Sigmoid colon (tissue), 4 donors: ENCODE measurements at regions not wholly inside any gene's neighbourhood (a gene's known extent, or its start where the extent isn't known, plus 50 kb on each side); places are given as distances from the start of the nearest gene placed in this dataset.

ENCODE experiments used
- POLR2AphosphoS5 ChIP-seq, 4 donors: sonication (generic); formaldehyde crosslinking; IDR thresholded peaks; one replicate each; pipeline ENCODE4 v1.6.1; 2017; ENCODE audit warnings: antibody characterized with exemption in 4 of 4
- TF ChIP-seq, protein P1 (sequence below), 4 experiments: fragments of 450-650 bp in 3 of 4; fragments of 200-600 bp in 1 of 4; IDR thresholded peaks; one replicate each; pipeline ENCODE4 v1.5.1; 2016 to 2019; ENCODE audit warnings: antibody characterized with exemption in 4 of 4, mild to moderate bottlenecking in 3 of 4, moderate library complexity in 2 of 4

DNA sequence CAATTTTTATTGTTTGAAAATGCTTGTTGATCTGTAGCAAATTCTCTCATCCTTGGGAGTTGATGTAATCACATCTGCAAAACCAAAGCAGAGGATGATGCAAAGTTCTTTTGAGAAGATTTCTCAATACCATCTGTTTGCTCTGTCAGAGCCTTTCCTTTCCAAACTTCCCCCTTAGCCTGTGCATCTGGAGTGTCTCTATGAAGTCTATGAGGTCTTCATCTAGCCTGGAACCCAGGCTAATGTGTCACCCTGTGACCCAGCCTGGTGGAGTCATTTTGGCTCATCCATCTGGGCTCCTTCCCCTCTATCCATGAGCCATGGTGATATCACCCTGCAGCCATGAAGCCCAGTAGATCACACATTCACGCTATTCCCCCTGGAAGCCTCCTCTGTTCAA, 123.2 kb upstream of the SLC7A14 start:
- TF ChIP-seq POLR2AphosphoS5 (IDR thresholded peaks at IDR 0.05): peak in 3 of 4 donors; percentile 9 to 51 (median 10)
- TF ChIP-seq, protein P1, sequence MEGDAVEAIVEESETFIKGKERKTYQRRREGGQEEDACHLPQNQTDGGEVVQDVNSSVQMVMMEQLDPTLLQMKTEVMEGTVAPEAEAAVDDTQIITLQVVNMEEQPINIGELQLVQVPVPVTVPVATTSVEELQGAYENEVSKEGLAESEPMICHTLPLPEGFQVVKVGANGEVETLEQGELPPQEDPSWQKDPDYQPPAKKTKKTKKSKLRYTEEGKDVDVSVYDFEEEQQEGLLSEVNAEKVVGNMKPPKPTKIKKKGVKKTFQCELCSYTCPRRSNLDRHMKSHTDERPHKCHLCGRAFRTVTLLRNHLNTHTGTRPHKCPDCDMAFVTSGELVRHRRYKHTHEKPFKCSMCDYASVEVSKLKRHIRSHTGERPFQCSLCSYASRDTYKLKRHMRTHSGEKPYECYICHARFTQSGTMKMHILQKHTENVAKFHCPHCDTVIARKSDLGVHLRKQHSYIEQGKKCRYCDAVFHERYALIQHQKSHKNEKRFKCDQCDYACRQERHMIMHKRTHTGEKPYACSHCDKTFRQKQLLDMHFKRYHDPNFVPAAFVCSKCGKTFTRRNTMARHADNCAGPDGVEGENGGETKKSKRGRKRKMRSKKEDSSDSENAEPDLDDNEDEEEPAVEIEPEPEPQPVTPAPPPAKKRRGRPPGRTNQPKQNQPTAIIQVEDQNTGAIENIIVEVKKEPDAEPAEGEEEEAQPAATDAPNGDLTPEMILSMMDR (IDR thresholded peaks at IDR 0.05): no peak
